Activated CD4-positive, alpha-beta T cell treated with anti-CD3 and anti-CD28 coated beads for 36 hours (primary cell): ENCODE measurements at regions not wholly inside any gene's neighbourhood (a gene's known extent, or its start where the extent isn't known, plus 50 kb on each side); places are given as distances from the start of the nearest gene placed in this dataset.

Experiments used
- ATAC-seq: fragments of 200-7000 bp; cut with Tn5 transposase; one replicate; pipeline ENCODE4 v1.10.0; 2021; ENCODE audit warnings: mild to moderate bottlenecking, moderate library complexity
- CTCF ChIA-PET: fragments of 350-600 bp; sonication (Branson Sonifier 250); formaldehyde crosslinking; loops from one replicate; lab custom pipeline; 2021; ENCODE audit warnings: antibody characterized with exemption; lab: Charles Lee
- POLR2A ChIA-PET: fragments of 350-600 bp; sonication (Branson Sonifier 250); formaldehyde crosslinking; loops from one replicate; lab custom pipeline; 2021; ENCODE audit warnings: antibody characterized with exemption, inconsistent platforms; lab: Charles Lee
- DNase-seq: peaks from one replicate; pipeline ENCODE4 v3.0.0-alpha.2; 2020
- H3K27ac Mint-ChIP-seq: one replicate; pipeline ENCODE4 v1.8.0; 2021; ENCODE audit warnings: mixed read lengths
- H3K27me3 Mint-ChIP-seq: one replicate; pipeline ENCODE4 v1.8.0; 2021; ENCODE audit warnings: mixed read lengths
- H3K36me3 Mint-ChIP-seq: one replicate; pipeline ENCODE4 v1.8.0; 2021; ENCODE audit warnings: low read depth, mixed read lengths
- H3K4me1 Mint-ChIP-seq: one replicate; pipeline ENCODE4 v1.8.0; 2021; ENCODE audit warnings: mixed read lengths
- H3K4me3 Mint-ChIP-seq: one replicate; pipeline ENCODE4 v1.8.0; 2021; ENCODE audit warnings: mild to moderate bottlenecking, moderate library complexity, mixed read lengths
- H3K9me3 Mint-ChIP-seq: one replicate; pipeline ENCODE4 v1.8.0; 2021; ENCODE audit warnings: low read depth, mixed read lengths
- intact Hi-C, 2 experiments: fragments of 100-400 bp; cut with DNase I in 1 of 2; cut with micrococcal nuclease in 1 of 2; formaldehyde crosslinking; loops; one replicate each; pipeline versions ENCODE4 v1.14.2 to v1.15.1; 2022 to 2024; cut with DNase I, micrococcal nuclease

DNA sequence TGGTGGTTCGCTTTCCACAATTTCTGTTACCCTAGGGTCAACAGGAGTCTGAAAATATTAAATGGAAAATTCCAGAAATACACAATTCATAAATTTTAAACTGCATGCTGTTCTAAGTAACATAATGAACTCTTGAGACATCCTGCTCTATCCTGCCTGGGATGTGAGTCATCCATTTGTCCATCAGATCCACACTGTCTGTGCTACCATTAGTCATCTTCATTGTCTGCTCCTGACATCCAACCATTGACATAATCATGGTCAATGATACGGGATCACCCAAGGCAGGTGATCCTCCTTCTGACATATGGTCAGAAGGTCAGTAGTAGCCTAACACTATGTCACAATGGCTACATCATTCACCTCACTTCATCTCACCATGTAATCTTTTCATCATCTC, 276.7 kb upstream of the KIF2A start:
- H3K27ac Mint-ChIP-seq: no peak overlapping the region
- H3K4me1 Mint-ChIP-seq: no peaks in the 10 kb centered on the region
- ATAC-seq (no peak), DNase-seq (no peak)
- POLR2A ChIA-PET: no interaction called here
- no peak overlapping the region for H3K4me3 Mint-ChIP-seq
- intact Hi-C loops: no loop called here
- H3K27me3 Mint-ChIP-seq: peaks cover 4% of the 10 kb centered on the region
- no peaks in the 10 kb centered on the region for H3K36me3 Mint-ChIP-seq
- no peaks in the 10 kb centered on the region for H3K9me3 Mint-ChIP-seq
- CTCF ChIA-PET: no interaction called here

DNA sequence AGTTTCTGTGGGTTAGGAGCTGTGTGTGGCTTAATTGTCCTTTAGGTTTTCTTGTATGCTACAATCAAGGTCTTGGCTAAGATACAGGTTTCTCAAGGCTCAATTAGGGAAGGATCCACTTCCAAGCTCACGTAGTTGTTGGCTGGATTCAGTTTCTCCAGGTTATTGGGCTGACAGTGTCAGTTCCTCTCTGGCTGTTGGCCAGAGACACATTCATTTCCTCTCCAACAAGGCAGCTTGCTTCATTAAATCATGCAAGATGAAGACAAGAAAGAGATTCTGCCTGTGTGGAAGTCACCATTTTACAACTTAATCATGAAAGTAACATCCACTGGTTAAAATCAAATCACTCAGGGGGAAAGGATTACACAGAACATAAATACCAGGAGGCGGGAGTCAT, 275.7 kb upstream of the KIF2A start:
- CTCF ChIA-PET: interaction anchor here (0.6 kb wide), 1 partner anchor 95 kb away, joined by 5 read pairs; no protein-coding TSS in a partner anchor
- ATAC-seq (no peak), DNase-seq (no peak)
- Mint-ChIP-seq H3K27me3 (peaks cover 4% of the 10 kb centered on the region), H3K36me3 (no peaks in the 10 kb centered on the region), H3K4me1 (no peaks in the 10 kb centered on the region), H3K9me3 (no peaks in the 10 kb centered on the region), H3K4me3 (no peak overlapping the region), H3K27ac (no peak overlapping the region)
- intact Hi-C loops: no loop called here
- POLR2A ChIA-PET: no interaction called here

DNA sequence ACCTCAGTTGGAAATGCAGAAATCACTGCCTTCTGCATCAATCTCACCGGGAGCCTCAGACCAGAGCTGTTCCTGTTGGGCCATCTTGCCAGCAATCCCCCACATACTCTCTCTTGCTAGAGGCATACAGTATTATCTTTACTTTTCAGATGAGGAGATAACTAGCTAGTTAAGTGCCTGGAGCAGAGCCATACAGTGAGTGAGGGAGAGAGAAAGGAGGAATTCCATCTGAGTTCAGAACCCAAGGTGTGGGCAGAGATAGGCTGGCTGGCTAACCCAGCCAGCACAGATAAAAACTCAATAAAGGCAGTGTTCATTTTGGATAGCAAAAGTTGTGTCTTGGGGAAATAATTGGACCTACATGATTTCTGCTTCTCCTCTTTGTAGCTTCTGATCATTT, 268.0 kb upstream of the KIF2A start:
- no peak for DNase-seq
- Mint-ChIP-seq H3K9me3 (no peaks in the 10 kb centered on the region), H3K4me3 (no peak overlapping the region), H3K4me1 (no peaks in the 10 kb centered on the region), H3K27ac (no peak overlapping the region), H3K36me3 (no peaks in the 10 kb centered on the region), H3K27me3 (peaks cover 6% of the 10 kb centered on the region)
- ATAC-seq: no peak
- intact Hi-C loops: no loop called here
- ChIA-PET CTCF (no interaction called here), POLR2A (no interaction called here)

DNA sequence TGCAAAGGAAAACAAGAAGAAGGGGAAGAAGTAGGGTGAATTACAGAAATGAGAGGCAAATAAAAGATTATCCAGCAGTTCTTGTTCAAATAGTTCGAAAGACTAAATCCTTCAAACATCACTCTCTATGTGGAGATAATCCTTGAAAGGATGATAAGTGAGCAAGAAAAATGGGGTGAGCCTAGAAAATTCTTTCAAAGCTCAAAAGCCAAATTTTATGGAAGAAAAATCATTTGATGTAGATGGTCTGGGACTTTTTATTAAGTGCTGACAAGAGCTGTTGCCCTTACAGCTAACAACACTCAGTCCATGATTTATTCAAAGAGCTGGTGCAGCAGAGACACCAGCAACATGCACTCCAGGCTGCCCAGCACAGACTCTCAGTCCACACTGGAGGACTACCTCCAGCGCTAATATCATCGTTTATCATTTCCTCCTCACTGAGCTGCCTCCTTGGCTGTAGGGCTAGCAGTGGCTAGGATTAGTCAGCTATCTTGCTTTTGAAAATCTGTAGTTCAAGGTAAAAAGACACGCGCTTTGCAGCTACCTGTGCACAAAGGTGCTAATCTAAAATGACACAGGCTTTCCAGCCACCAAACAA, 264.8 kb upstream of the KIF2A start:
- no peaks in the 10 kb centered on the region for H3K4me1 Mint-ChIP-seq
- no peaks in the 10 kb centered on the region for H3K36me3 Mint-ChIP-seq
- ATAC-seq (no peak), DNase-seq (no peak)
- POLR2A ChIA-PET: no interaction called here
- peaks cover 1% of the 10 kb centered on the region for H3K9me3 Mint-ChIP-seq
- H3K4me3 Mint-ChIP-seq: no peak overlapping the region
- intact Hi-C loops: no loop called here
- no peak overlapping the region for H3K27ac Mint-ChIP-seq
- CTCF ChIA-PET: no interaction called here
- peaks cover 6% of the 10 kb centered on the region for H3K27me3 Mint-ChIP-seq

DNA sequence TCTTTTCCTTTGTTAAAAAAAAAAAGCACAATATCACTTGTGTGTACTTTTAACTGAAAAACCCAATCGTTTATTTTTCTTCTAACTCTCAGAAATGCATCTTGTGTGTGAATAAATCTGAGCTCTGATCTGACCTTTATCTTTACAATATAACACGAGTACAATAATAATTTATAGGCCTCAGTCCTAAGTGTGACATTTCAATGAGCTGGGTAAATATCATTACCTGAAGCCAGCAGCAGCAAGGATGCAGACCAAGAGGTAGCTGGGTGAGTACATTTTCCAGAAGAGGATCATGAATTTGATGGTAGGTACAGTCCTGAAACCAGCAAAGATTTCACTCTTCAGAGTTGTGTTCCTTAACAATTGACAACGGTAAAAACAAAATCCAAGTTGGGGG, 264.0 kb upstream of the KIF2A start:
- Mint-ChIP-seq H3K27ac (no peak overlapping the region), H3K9me3 (peaks cover 5% of the 10 kb centered on the region), H3K36me3 (no peaks in the 10 kb centered on the region), H3K4me3 (no peak overlapping the region), H3K4me1 (no peaks in the 10 kb centered on the region), H3K27me3 (peaks cover 8% of the 10 kb centered on the region)
- POLR2A ChIA-PET: no interaction called here
- intact Hi-C loops: no loop called here
- DNase-seq (no peak), ATAC-seq (no peak)
- CTCF ChIA-PET: no interaction called here

DNA sequence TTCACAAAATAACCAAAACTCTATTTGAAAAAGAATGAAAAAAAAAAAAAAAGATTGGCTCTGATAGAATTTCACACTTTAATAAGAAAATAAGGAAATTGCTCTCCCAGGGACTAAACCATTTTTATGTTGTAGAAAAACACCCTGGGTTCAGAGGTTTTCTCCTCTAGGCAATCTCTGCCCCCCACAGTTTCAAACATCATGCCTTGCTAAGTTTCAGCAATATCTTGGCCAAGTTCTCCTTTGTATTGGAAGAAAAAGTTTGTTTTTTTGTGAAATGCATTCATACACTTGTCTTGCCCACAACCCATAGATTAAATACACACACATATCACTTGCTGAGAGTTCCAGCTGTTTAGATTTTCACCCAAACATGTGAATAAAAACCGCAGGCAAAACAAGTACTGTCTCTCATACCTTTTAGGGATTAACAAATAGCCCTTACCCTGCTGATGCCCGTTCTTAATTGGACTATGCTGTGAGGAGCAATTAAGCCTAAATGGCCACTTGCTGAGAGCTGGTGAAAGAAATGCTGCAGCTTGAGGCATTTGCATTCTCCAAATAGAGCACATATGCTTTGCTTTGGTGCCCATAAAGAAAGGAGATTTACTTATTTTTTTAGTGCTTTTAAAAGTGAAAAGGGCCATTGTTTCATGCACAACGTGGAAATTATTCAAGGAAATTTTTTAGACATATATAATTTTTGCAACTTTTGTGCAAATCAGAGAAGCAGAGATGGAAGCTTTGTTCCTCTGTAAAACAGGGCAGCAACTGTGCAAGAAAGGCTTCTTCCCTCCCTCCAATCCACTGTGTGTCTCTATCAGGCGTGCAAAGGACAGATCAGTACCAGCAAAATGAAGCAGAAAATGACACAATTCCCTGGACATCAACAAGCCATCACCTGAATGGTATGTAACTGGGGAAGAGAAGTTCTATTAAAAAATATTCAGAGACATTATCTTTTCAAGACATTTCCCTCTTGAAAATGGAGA, 262.4 kb upstream of the KIF2A start:
- Mint-ChIP-seq H3K36me3 (no peaks in the 10 kb centered on the region), H3K4me3 (no peak overlapping the region), H3K27me3 (peaks cover 10% of the 10 kb centered on the region), H3K9me3 (peaks cover 8% of the 10 kb centered on the region), H3K27ac (no peak overlapping the region), H3K4me1 (no peaks in the 10 kb centered on the region)
- intact Hi-C loops: no loop called here
- DNase-seq: no peak
- ChIA-PET POLR2A (no interaction called here), CTCF (no interaction called here)
- no peak for ATAC-seq

DNA sequence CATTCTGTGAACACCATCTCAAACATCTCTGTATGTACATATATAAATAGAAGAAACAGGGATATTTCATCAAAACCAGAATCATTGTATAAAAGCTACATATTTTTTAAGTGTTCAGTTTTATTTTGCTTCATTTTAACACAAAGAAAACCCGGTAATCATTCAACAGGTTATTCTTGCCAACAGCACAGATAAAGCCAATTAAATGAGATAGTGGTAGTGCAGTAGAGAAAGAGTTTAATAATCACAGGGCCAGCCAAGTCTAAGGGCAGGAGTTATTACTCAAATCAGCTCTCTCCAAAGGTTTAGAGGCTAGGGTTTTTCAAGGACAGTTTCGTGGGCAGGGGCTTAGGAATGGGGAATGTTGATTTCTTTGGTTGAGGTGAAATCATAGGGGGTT, 261.0 kb upstream of the KIF2A start:
- DNase-seq (no peak), ATAC-seq (no peak)
- no peaks in the 10 kb centered on the region for H3K4me1 Mint-ChIP-seq
- ChIA-PET POLR2A (no interaction called here), CTCF (no interaction called here)
- intact Hi-C loops: no loop called here
- H3K9me3 Mint-ChIP-seq: peaks cover 8% of the 10 kb centered on the region
- no peak overlapping the region for H3K27ac Mint-ChIP-seq
- H3K36me3 Mint-ChIP-seq: no peaks in the 10 kb centered on the region
- peaks cover 14% of the 10 kb centered on the region for H3K27me3 Mint-ChIP-seq
- no peak overlapping the region for H3K4me3 Mint-ChIP-seq

DNA sequence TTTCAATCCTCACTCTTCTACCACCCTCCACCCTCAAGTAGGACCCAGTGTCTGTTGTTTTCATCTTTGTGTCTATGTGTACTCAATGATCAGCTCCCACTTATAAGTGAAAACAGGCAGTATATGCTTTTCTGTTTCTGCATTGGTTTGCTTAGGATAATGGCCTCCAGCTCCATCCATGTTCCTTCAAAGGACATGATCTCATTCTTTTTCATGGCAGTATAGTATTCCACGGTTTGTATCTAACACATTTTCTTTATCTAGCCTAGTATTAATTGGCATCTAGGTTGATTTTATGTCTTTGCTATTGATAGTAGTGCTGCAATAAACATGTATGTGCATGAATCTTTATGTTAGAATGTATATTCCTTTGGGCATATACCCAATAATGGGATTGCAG, 259.8 kb upstream of the KIF2A start:
- peaks cover 15% of the 10 kb centered on the region for H3K27me3 Mint-ChIP-seq
- H3K27ac Mint-ChIP-seq: no peak overlapping the region
- ChIA-PET POLR2A (no interaction called here), CTCF (no interaction called here)
- intact Hi-C loops: no loop called here
- ATAC-seq: no peak
- H3K4me1 Mint-ChIP-seq: no peaks in the 10 kb centered on the region
- no peak for DNase-seq
- no peak overlapping the region for H3K4me3 Mint-ChIP-seq
- no peaks in the 10 kb centered on the region for H3K36me3 Mint-ChIP-seq
- H3K9me3 Mint-ChIP-seq: peaks cover 8% of the 10 kb centered on the region

DNA sequence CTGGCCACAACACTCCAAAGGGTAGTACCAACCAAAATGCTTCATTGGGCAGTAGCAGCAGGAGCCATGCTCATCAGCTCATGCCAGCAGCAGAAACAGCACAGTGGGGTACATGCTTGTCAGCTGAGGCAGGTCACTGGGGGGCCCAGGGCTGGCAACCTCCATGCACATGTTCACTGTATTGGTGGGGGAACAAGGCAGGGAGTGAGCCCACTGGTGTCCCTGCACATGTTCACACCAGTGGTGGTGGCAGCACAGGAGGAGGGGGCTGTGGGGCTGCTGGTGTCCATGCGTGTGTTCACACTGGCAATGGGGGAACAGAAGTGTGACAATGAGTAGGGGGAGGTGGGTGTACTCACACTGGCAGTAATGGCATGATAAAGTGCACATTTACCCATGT, 254.3 kb upstream of the KIF2A start:
- POLR2A ChIA-PET: no interaction called here
- Mint-ChIP-seq H3K4me3 (no peak overlapping the region), H3K4me1 (no peaks in the 10 kb centered on the region), H3K27me3 (peaks cover 18% of the 10 kb centered on the region), H3K27ac (no peak overlapping the region), H3K36me3 (no peaks in the 10 kb centered on the region), H3K9me3 (peaks cover 5% of the 10 kb centered on the region)
- CTCF ChIA-PET: no interaction called here
- ATAC-seq (no peak), DNase-seq (no peak)
- intact Hi-C loops: no loop called here

DNA sequence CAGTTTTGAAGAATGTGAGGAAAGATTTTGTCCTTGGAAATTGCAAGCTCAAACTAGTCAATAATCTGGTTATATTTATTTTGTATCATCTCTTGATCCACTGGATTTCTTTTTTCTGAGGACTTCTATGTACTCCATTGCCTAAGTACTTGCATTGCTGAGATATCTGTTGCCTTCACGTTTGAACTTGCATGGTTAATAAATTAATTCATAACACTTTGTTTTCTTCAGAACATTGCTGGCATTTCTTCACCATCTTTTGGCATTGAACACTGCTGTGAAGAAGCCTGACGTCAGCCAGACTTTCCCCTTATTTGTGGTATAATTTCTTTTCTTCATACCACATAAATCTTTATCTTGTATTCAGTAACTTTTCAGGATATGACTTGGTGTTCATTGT, 246.0 kb upstream of the KIF2A start:
- Mint-ChIP-seq H3K27ac (no peak overlapping the region), H3K4me1 (no peaks in the 10 kb centered on the region), H3K9me3 (peaks cover 4% of the 10 kb centered on the region), H3K4me3 (no peak overlapping the region), H3K36me3 (no peaks in the 10 kb centered on the region), H3K27me3 (peaks cover 2% of the 10 kb centered on the region)
- ChIA-PET CTCF (no interaction called here), POLR2A (no interaction called here)
- no peak for ATAC-seq
- DNase-seq: no peak
- intact Hi-C loops: no loop called here

DNA sequence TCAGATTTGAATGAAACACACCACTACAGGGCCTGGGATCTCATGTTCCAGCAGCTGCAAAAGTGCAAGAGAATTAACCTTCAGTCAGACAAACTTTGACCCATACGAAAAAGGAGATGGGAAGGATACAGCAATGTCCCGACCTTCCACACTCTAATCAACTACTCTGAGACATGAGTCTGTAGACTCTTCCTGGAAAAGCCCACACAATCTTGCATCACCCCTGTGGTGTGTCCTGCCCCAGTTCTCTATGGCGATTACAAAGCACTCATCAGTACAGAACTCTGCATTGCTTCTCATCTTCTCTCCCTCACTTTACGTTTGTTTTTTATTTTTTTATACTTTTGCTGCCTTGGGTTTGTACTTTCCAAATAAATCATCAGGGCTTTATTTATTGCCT, 241.0 kb upstream of the KIF2A start:
- no peak overlapping the region for H3K4me3 Mint-ChIP-seq
- DNase-seq (no peak), ATAC-seq (no peak)
- H3K27ac Mint-ChIP-seq: no peak overlapping the region
- ChIA-PET POLR2A (no interaction called here), CTCF (no interaction called here)
- intact Hi-C loops: no loop called here
- H3K9me3 Mint-ChIP-seq: no peaks in the 10 kb centered on the region
- no peaks in the 10 kb centered on the region for H3K4me1 Mint-ChIP-seq
- H3K27me3 Mint-ChIP-seq: peaks cover 2% of the 10 kb centered on the region
- H3K36me3 Mint-ChIP-seq: no peaks in the 10 kb centered on the region

DNA sequence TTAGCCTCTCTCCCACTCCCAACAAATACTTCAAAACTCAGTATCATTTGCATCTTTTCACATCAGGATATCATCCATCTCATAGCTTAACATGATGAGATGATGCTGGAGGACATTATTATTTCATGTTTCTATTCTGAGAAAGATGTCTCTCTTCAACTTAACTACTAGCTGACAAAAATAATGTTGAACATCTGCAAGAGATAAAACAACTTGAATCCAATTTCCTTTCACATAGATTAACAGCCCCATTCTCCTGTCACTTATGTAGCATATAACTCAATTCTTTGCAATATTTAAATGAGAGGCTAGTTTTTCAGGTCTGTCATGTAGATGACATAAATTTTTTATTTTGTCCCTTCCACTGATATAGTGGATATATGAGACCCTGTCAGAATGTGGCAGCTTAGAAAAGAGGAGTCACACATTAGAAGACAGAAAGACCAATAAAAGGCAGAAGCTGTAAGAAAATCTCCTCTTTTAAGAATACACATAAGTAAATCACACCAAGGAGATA, 239.2 kb upstream of the KIF2A start:
- ChIA-PET POLR2A (no interaction called here), CTCF (interaction anchor here (1.0 kb wide), 1 partner anchor 115 kb away, joined by 3 read pairs; no protein-coding TSS in a partner anchor)
- H3K9me3 Mint-ChIP-seq: no peaks in the 10 kb centered on the region
- intact Hi-C loops: no loop called here
- H3K4me1 Mint-ChIP-seq: no peaks in the 10 kb centered on the region
- no peaks in the 10 kb centered on the region for H3K36me3 Mint-ChIP-seq
- H3K27me3 Mint-ChIP-seq: peaks cover 2% of the 10 kb centered on the region
- no peak overlapping the region for H3K4me3 Mint-ChIP-seq
- no peak overlapping the region for H3K27ac Mint-ChIP-seq
- no peak for ATAC-seq
- DNase-seq: no peak
